GM18519 (cell line): ENCODE measurements at regions not wholly inside any gene's neighbourhood (a gene's known extent, or its start where the extent isn't known, plus 50 kb on each side); places are given as distances from the start of the nearest gene placed in this dataset.

ENCODE experiments used
- ATAC-seq: cut with Tn5 transposase; IDR thresholded peaks from one replicate; pipeline ENCODE4 v1.9.1; 2021; ENCODE audit warnings: mild to moderate bottlenecking, moderate library complexity; ENCODE audit not compliant: unreplicated experiment, low FRiP score

DNA sequence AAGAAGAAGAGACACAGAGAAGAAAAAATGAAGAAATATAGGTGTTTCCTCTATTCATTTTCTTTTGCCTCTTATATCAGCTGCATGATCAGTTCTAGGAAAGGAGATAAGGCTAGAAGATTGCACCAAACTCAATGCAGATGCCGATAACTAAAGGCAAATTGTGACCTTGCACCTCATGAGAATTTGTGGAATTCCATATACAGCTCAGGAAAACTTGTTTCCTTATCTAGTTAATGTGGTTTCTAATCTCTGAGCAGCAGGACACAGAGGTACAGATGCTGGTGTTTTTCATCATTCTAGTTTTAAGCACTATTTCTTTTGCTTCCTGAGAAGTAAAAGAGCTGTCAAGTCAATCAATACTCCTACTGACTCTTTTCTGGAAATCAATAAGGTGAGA, 104.6 kb upstream of the NWD2 start:
- ATAC-seq = no peak

DNA sequence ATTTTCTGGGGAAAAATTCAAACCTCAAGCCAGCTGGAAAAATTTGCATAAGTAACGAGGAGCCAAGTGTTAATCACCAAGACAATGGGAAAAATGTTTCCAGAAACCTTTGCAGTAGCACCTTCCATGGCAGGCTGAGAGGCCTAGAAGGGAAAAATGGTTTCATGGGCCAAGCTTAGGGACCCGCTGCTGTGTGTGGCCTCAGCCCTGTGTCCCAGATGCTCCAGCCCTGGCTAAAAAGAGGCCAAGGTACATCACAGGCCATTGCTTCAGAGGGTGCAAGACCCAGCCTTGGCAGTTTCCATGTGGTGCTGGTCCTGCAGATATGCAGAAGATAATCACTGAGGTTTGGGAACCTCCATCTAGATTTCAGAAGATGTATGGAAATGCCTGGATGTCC, 98.3 kb upstream of the NWD2 start:
- ATAC-seq = no peak

DNA sequence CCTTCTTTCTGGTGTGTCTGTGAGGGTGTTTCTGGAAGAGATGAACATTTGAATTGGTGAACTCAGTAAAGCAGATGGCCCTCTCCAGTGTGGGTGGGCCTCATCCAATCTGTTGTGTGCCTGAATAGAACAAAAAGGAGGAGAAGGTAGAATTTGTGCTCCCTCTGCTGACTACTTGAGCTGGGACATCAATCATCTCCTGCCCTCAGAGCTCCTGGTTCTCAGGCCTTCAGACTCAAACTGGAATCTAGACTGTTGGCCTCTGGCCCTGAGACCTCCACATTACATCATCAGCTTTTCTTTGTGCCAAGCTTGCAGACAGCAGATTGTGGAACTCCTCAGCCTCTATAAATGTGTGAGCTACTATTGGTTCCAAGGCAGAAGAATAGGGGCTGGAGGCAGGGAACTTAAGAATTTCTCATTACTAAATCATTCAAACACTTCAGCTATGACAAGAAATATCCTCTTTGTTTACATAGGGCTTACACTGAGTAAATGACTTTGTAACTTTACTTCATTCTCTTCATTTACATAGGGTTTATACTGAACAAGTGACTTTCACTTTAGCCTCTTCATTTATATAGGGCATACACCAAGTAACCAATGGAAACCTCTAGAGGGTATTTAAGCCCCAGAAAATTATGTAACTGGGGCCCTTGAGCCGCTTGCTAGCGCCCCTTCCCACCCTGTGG, 86.9 kb upstream of the NWD2 start:
- no peak for ATAC-seq

DNA sequence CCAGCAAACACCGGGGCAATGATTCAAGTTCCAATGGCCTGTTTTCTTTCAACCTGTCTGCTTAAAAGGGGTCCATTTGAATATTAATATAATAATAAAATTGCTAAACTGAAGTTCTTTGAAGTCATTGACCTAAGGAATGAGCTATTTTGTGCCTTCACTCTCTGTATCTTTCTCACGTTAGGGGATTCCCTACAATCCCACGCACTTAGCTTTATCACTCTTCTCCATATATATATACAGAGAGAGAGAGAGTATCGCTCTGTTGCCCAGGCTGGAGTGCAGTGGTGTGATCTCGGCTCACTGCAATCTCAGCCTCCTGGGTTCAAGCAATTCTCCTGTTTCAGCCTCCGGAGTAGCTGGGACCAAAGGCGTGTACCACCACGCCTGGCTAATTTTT, 83.9 kb upstream of the NWD2 start:
- ATAC-seq = no peak

DNA sequence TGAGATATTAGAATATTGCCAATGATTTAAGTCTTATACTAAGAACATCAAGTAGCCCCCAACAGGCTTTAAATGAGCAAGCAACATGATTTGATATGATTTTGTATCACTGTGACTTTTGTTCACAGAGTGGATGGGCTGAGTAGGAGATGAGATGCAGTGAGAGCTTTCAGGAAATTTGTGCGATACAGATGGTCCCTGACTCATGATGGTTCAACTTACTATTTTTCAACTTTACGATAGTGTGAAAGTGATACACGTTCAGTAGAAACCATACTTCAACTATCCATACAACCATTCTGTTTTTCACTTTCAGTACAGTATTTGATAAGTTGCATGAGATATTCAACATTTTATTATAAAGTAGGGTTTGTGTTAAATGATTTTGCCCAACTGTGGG, 78.7 kb upstream of the NWD2 start:
- ATAC-seq = no peak

DNA sequence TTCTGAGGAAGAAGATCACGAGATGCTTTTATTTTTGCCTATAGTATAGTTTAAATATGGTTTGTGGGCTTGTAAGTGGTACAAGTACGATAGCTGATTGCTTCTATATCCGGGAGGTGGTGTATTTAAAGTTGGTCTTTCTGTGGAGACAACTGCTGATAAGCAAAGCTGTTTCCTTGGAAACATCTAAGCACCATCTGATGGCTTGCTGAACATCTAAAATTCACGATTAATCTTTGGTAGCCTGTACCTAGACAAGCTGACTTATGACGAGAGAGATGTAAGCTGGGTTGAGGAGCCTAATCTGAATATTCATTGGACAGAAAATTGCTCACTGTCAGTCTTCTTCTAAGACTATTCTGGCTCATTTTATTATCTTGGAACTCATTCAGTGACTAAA, 74.6 kb upstream of the NWD2 start:
- no peak for ATAC-seq

DNA sequence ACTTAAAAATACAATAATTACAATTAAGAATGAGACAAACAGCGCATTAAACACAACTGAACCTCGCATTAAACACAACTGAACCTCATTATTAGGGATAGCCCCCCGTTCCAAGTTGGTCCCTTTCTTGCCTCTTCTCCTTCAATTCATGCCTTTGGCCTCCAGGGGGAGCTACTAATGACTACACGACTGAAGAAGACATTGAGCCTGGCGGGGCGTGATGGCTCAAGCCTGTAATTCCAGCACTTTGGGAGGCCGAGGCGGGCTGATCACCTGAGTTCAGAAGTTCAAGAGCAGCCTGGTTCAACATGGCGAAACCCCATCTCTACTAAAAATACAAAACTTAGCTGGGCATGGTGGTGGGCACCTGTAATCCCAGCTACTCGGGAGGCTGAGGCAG, 56.4 kb upstream of the NWD2 start:
- ATAC-seq = no peak
